Islet precursor cell (in vitro differentiated cells): ENCODE measurements at regions not wholly inside any gene's neighbourhood (a gene's known extent, or its start where the extent isn't known, plus 50 kb on each side); places are given as distances from the start of the nearest gene placed in this dataset.
"Not testable (repeated sequence)": the region's sequence is repeated elsewhere in the genome, so short reads cannot be mapped to it uniquely, and the experiment has no call there.

Experiments used
- DNase-seq: peaks from one replicate; pipeline ENCODE4 v3.0.0-alpha.2; 2018

- peak; percentile 66 for DNase-seq
These were observed 229.5 kb downstream of the GATA3 start for GRCh38 chr10:8283986-8284385.

- DNase-seq: not testable (repeated sequence)
These were observed 231.5 kb downstream of the GATA3 start for GRCh38 chr10:8285970-8286369.

DNA sequence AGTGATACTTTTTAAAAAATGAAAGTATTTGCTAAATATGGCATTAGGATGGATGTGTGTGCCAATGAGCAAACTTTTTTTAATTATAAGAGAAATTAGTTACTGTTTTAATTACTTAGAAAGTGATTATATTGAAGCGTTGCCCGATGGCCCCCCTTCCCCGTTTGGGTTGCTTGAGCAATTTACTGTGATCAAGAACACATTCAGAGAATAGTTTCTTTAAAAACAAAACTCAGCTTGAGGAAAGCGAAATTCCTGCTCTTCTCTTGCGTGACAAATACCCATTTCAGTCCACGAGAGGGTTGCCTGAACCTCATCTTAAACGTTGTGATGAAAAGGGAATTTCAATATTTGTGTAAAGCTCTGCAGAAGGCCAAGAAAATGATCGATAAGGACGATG, 234.1 kb downstream of the GATA3 start:
- no peak for DNase-seq

- no peak for DNase-seq
These were observed 234.9 kb downstream of the GATA3 start for GRCh38 chr10:8289186-8289924.

GRCh38 chr10:8294779-8295178, 240.3 kb downstream of the GATA3 start:
- DNase-seq: no peak

GRCh38 chr10:8295311-8295710, 240.8 kb downstream of the GATA3 start:
- no peak for DNase-seq

GRCh38 chr10:8296090-8296733, 241.7 kb downstream of the GATA3 start:
- DNase-seq: peak; percentile 91

- DNase-seq: no peak
These were observed 242.2 kb downstream of the GATA3 start for GRCh38 chr10:8296734-8297101.

DNA sequence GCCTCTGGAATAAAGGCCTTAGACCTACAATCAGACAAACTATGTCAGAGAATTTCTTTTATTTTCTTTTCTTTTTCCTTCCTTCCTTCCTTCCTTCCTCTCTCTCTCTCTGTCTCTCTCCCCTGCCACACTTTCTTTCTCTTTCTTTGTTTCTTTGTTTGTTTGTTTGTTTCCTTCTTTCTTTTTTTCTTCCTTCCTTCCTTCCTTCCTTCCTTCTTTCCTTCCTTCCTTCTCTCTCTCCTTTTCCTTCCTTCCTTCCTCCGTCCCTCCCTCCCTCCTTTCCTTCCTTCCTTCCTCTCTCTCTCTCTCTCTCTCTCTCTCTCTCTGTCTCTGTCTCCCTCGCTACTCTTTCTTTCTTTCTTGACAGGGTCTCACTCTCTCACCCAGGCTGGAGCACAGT, 242.6 kb downstream of the GATA3 start:
- no peak for DNase-seq

GRCh38 chr10:8297959-8298358, 243.5 kb downstream of the GATA3 start:
- no peak for DNase-seq

DNA sequence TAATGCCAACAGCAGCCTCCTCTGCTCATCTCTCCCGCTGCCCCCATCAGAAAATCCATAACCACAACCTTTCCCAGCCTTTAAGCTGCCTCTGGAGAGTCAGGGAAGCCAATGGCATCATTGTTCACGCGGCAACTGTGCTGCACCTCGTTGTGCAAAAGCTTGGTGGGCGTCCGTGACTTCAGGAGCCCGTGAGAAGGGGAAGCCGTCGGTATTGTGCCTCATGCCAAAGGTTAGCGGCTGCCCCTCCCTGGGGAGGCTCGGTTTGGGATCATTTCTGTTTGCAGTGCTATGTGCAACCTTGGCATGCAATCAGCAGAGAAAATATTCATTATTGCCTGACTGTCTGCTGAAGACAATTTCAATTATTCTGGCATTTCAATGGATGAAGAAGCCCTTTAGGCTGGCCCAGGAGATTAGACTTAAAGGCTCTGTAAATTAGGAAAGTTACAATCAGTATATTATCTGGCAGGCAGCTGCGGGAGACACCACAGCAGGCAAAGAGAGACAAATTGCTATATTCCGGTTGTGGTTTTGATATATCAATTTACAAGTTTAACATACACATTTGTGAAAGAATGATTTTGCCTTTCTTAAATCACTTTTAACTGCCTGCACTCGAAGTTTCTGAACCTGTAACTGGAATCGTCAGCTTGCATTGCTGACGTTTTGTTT, 244.5 kb downstream of the GATA3 start:
- DNase-seq: no peak

DNA sequence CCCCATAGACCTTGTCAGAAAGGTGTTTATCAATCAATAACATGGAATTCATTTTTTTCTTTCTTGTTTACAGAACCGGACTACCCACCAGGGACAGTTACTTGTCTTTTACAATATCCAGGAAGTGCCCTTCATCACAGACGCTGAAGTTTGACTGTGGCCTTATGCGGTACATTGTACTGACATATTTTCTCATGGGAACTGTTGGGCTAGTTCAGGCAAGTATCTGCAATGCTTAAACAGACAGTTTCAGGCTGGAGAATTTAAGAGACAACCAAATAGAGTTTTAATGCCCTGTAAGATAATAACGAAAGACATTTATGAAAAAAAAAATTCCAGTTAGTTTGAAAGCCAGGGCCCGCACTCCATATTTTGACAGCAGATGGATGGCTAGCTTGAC, 246.4 kb downstream of the GATA3 start:
- no peak for DNase-seq

GRCh38 chr10:8301333-8301732, 246.8 kb downstream of the GATA3 start:
- DNase-seq: no peak

DNA sequence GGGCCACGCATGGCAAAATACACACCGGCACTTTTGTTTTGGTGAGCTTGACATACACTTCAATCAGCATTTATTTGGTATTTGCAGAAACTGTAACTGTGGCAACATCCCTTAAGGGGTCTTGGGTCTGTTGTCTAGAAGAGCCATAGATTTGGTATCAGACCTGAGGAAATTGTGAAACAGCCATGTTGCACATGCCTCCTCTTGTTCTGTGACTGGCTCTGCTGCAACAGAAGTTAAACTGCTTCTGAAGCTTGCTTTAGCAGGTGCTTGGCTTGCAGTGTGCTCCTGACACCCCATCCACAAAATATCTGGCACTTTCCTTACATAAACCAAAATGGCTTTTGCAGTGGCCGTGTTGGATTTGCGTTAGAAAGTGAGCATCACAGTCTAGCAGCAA, 247.3 kb downstream of the GATA3 start:
- DNase-seq: no peak

- no peak for DNase-seq
These were observed 248.1 kb downstream of the GATA3 start for GRCh38 chr10:8302565-8302964.

- no peak for DNase-seq
These were observed 250.4 kb downstream of the GATA3 start for GRCh38 chr10:8304861-8305260.

DNA sequence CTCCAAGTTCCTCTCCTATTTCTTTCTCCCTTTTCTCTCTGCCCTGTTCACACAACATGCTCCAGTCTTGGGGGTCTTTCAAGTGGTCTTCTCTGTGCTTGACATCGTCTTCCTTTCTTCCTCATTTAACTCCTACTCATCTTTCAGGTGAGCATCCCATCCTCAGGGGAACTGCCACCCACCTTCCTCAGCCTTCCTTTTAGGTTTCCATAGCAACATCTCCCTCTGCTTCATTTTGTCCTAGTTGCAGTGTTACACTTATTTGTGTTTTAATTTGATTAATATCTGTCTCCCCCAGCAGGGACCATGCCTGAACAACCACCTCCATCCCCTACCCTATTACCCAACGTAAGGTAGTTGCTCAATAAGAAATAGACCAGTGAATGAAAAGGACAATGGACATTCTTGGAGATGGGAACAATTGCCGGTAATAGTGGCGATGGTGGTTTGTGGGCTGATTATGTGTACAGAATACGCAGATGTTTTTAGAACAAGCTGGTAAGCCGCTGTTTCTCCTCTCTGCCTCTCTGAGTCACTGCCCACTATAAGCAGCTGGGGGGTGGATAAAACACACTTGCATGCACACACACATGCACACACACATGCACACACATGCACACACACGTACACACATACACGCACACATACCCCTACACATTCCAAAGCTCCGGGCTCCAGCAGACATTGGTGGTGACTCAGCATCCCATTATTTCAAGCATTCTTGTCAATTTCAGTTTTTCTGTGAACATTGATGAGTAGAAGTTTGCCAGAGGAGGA, 251.6 kb downstream of the GATA3 start:
- peak; percentile 78 for DNase-seq

DNA sequence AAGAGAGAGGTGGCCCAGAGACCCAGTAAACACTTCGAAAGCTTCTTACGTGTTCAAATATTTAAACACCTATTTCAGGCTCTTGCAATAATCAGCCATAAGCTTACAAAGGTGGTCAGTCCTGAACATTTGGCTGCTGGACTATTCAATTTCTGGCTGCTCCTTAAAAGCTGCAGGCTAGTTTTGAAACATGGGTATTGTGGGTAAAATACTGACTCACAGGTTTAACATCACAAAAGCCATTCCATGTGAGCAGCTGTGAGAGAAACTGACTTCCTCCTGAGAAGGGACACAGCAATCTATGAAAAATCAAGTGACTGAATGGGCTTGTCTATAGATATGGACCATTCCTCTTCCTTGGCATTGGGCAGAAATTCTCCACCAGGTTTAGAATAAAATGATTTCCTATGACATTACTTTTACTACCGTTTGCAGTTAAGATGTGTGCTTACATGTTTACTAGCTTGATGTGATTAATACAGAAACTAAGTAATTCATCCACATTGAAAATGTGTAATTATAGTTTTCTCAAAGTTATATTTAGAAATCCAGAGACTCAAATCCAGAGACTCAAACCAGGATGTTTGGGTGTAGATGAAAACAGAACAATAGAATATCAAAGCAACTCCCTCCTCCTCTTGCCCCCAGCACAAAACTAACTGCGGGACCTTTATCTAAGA, 252.3 kb downstream of the GATA3 start:
- DNase-seq: no peak

DNA sequence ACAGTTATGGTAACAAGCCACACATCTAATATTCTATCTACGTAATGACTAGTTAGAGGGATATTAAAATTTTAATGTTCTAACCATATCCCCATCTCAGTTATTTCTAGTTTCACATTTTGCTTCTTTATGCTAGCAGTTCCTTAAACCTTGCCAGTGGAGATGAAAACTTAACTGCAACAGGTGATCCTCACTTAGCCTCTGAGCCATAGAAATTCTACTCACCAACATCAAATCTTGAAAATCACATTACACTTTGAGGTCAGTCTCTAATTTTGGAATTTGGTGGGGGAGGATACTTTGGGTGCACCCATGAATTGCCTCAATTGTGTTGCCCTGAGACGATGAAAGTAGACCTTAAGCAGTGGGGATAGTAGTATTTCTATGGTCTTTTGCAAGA, 256.4 kb downstream of the GATA3 start:
- DNase-seq: no peak

GRCh38 chr10:8311526-8312070, 257.1 kb downstream of the GATA3 start:
- no peak for DNase-seq

- no peak for DNase-seq
These were observed 257.6 kb downstream of the GATA3 start for GRCh38 chr10:8312079-8312478.

GRCh38 chr10:8312781-8313180, 258.3 kb downstream of the GATA3 start:
- no peak for DNase-seq

GRCh38 chr10:8314486-8314885, 260.0 kb downstream of the GATA3 start:
- no peak for DNase-seq
